Large intestine (tissue), 3 donors: ENCODE measurements at regions not wholly inside any gene's neighbourhood (a gene's known extent, or its start where the extent isn't known, plus 50 kb on each side); places are given as distances from the start of the nearest gene placed in this dataset.

ENCODE experiments used
- DNase-seq, 2 donors: peaks; one replicate each; pipeline versions ENCODE4 v3.0.0 to v3.0.0-alpha.2; 2013
- H3K27ac ChIP-seq: one replicate; pipeline ENCODE4 v1.5.1; 2013; ENCODE audit warnings: low read length
- H3K27me3 ChIP-seq: 2 replicates; pipeline ENCODE4 v1.6.1; 2013; ENCODE audit warnings: low read length; ENCODE audit not compliant: control insufficient read depth, insufficient read depth
- H3K36me3 ChIP-seq: 2 replicates; pipeline ENCODE4 v1.6.1; 2013; ENCODE audit warnings: low read length; ENCODE audit not compliant: control insufficient read depth, insufficient read depth
- H3K4me1 ChIP-seq: one replicate; pipeline ENCODE4 v1.6.1; 2013; ENCODE audit warnings: low read length; ENCODE audit not compliant: control insufficient read depth, insufficient read depth
- H3K4me3 ChIP-seq: one replicate; pipeline ENCODE4 v1.5.1; 2013; ENCODE audit warnings: low read length
- H3K9me3 ChIP-seq: one replicate; pipeline ENCODE4 v1.6.1; 2013; ENCODE audit warnings: mild to moderate bottlenecking, low read depth, low read length, moderate library complexity; ENCODE audit not compliant: control insufficient read depth
- WGBS: methylation state at CpG from one replicate; pipeline ENCODE4 v1.1.5; 2013; ENCODE audit warnings: low lambda C conversion rate; ENCODE audit not compliant: insufficient coverage; 5-methylcytosine and 5-hydroxymethylcytosine counted together

GRCh38 chr18:40576507-40577115 is 1378.4 kb upstream of the PIK3C3 start:
- WGBS: 60% methylated on average over 1 of the region's 4 CpGs
- no peaks in the 10 kb centered on the region for H3K9me3 ChIP-seq
- no peaks in the 10 kb centered on the region for H3K27me3 ChIP-seq
- no peak for DNase-seq
- H3K27ac ChIP-seq: no peak overlapping the region
- H3K4me3 ChIP-seq: no peak overlapping the region
- H3K36me3 ChIP-seq: no peaks in the 10 kb centered on the region
- no peaks in the 10 kb centered on the region for H3K4me1 ChIP-seq

- no peaks in the 10 kb centered on the region for H3K27me3 ChIP-seq
- H3K4me3 ChIP-seq: no peak overlapping the region
- no peak for DNase-seq
- H3K36me3 ChIP-seq: no peaks in the 10 kb centered on the region
- H3K4me1 ChIP-seq: no peaks in the 10 kb centered on the region
- H3K9me3 ChIP-seq: no peaks in the 10 kb centered on the region
- H3K27ac ChIP-seq: no peak overlapping the region
- WGBS: 86% methylated on average over 1 of the region's 1 CpG
Measured at GRCh38 chr18:40570615-40571014, 1384.4 kb upstream of the PIK3C3 start.

- Histone ChIP-seq H3K4me3 (no peak overlapping the region), H3K9me3 (no peaks in the 10 kb centered on the region), H3K27ac (no peak overlapping the region), H3K36me3 (no peaks in the 10 kb centered on the region), H3K27me3 (no peaks in the 10 kb centered on the region), H3K4me1 (no peaks in the 10 kb centered on the region)
- no CpG with 5 or more reads among the region's 4 CpGs for WGBS
- DNase-seq: no peak
Measured at GRCh38 chr18:40569605-40570004, 1385.4 kb upstream of the PIK3C3 start.

- Histone ChIP-seq H3K27ac (no peak overlapping the region), H3K27me3 (no peaks in the 10 kb centered on the region), H3K4me3 (no peak overlapping the region), H3K4me1 (no peaks in the 10 kb centered on the region), H3K36me3 (no peaks in the 10 kb centered on the region), H3K9me3 (no peaks in the 10 kb centered on the region)
- 100% methylated on average over 1 of the region's 1 CpG for WGBS
- no peak for DNase-seq
Measured at GRCh38 chr18:40566510-40566844, 1388.6 kb upstream of the PIK3C3 start.

- WGBS: no CpG with 5 or more reads among the region's 2 CpGs
- Histone ChIP-seq H3K27me3 (no peaks in the 10 kb centered on the region), H3K4me1 (no peaks in the 10 kb centered on the region), H3K36me3 (no peaks in the 10 kb centered on the region), H3K9me3 (no peaks in the 10 kb centered on the region), H3K27ac (no peak overlapping the region), H3K4me3 (no peak overlapping the region)
- DNase-seq: no peak
Measured at GRCh38 chr18:40565805-40566509, 1389.1 kb upstream of the PIK3C3 start.

GRCh38 chr18:40559556-40559955 is 1395.5 kb upstream of the PIK3C3 start:
- Histone ChIP-seq H3K9me3 (no peaks in the 10 kb centered on the region), H3K27me3 (no peaks in the 10 kb centered on the region), H3K27ac (no peak overlapping the region), H3K36me3 (no peaks in the 10 kb centered on the region), H3K4me3 (no peak overlapping the region), H3K4me1 (no peaks in the 10 kb centered on the region)
- no CpG with 5 or more reads among the region's 3 CpGs for WGBS
- DNase-seq: no peak

- Histone ChIP-seq H3K4me3 (no peak overlapping the region), H3K27ac (no peak overlapping the region), H3K9me3 (no peaks in the 10 kb centered on the region), H3K4me1 (no peaks in the 10 kb centered on the region), H3K27me3 (no peaks in the 10 kb centered on the region), H3K36me3 (no peaks in the 10 kb centered on the region)
- no peak for DNase-seq
- WGBS: 88% methylated on average over 2 of the region's 5 CpGs
Measured at GRCh38 chr18:40558706-40559392, 1396.2 kb upstream of the PIK3C3 start.

GRCh38 chr18:40555914-40556313 is 1399.1 kb upstream of the PIK3C3 start:
- 93% methylated on average over 3 of the region's 4 CpGs for WGBS
- Histone ChIP-seq H3K27me3 (no peaks in the 10 kb centered on the region), H3K27ac (no peak overlapping the region), H3K4me3 (no peak overlapping the region), H3K9me3 (no peaks in the 10 kb centered on the region), H3K4me1 (no peaks in the 10 kb centered on the region), H3K36me3 (no peaks in the 10 kb centered on the region)
- no peak for DNase-seq

- H3K4me1 ChIP-seq: no peaks in the 10 kb centered on the region
- no peak for DNase-seq
- H3K36me3 ChIP-seq: no peaks in the 10 kb centered on the region
- H3K27me3 ChIP-seq: no peaks in the 10 kb centered on the region
- H3K27ac ChIP-seq: no peak overlapping the region
- no peaks in the 10 kb centered on the region for H3K9me3 ChIP-seq
- H3K4me3 ChIP-seq: no peak overlapping the region
Measured at GRCh38 chr18:40553029-40553428, 1402.0 kb upstream of the PIK3C3 start.

- Histone ChIP-seq H3K27ac (no peak overlapping the region), H3K9me3 (no peaks in the 10 kb centered on the region), H3K4me3 (no peak overlapping the region), H3K27me3 (no peaks in the 10 kb centered on the region), H3K36me3 (no peaks in the 10 kb centered on the region), H3K4me1 (no peaks in the 10 kb centered on the region)
- WGBS: 89% methylated on average over 1 of the region's 3 CpGs
- DNase-seq: no peak
Measured at GRCh38 chr18:40546875-40547274, 1408.2 kb upstream of the PIK3C3 start.

- H3K9me3 ChIP-seq: no peaks in the 10 kb centered on the region
- 100% methylated on average over 2 of the region's 2 CpGs for WGBS
- no peak overlapping the region for H3K27ac ChIP-seq
- no peak for DNase-seq
- no peaks in the 10 kb centered on the region for H3K27me3 ChIP-seq
- H3K4me1 ChIP-seq: no peaks in the 10 kb centered on the region
- H3K4me3 ChIP-seq: no peak overlapping the region
- no peaks in the 10 kb centered on the region for H3K36me3 ChIP-seq
Measured at GRCh38 chr18:40534723-40535122, 1420.3 kb upstream of the PIK3C3 start.
